OCI-LY3 (cell line): ENCODE measurements at regions not wholly inside any gene's neighbourhood (a gene's known extent, or its start where the extent isn't known, plus 50 kb on each side); places are given as distances from the start of the nearest gene placed in this dataset.

Experiments used
- H2AFZ ChIP-seq: fragments of 200-600, 300-600 bp; shearing (Covaris generic); 2 replicates; pipeline ENCODE4 v1.6.0; 2014; ENCODE audit warnings: antibody characterized with exemption, low read depth, low read length
- H3K27ac ChIP-seq: fragments of 200-600, 300-600 bp; sonication (generic); 2 replicates; pipeline ENCODE4 v1.5.1; 2014; ENCODE audit warnings: mild to moderate bottlenecking, low read length, moderate library complexity, mixed read lengths
- H3K27me3 ChIP-seq: fragments of 200-600, 300-600 bp; sonication (generic); 2 replicates; pipeline ENCODE4 v1.6.1; 2014; ENCODE audit warnings: low read depth, low read length, mixed read lengths
- H3K36me3 ChIP-seq: fragments of 200-600, 300-600 bp; sonication (generic); replicated peaks from 2 replicates; pipeline ENCODE3; 2014; ENCODE audit warnings: low read depth, low read length, mixed read lengths
- H3K4me1 ChIP-seq: fragments of 300-600, 200-600 bp; sonication (generic); 2 replicates; pipeline ENCODE4 v1.6.1; 2014; ENCODE audit warnings: low read length, mixed read lengths
- H3K4me2 ChIP-seq: fragments of 200-600, 300-600 bp; sonication (generic); 2 replicates; pipeline ENCODE4 v1.6.1; 2014; ENCODE audit warnings: low read length, mixed read lengths
- H3K4me3 ChIP-seq: fragments of 300-600, 200-600 bp; sonication (generic); 2 replicates; pipeline ENCODE4 v1.5.1; 2014; ENCODE audit warnings: antibody characterized with exemption, mild to moderate bottlenecking, low read length, moderate library complexity
- H3K79me2 ChIP-seq: fragments of 300-600, 200-600 bp; shearing (Covaris generic); 2 replicates; pipeline ENCODE4 v1.6.1; 2014; ENCODE audit warnings: mild to moderate bottlenecking, low read length, mixed read lengths
- H3K9ac ChIP-seq: fragments of 300-600, 200-600 bp; shearing (Covaris generic); 2 replicates; pipeline ENCODE4 v1.6.0; 2014; ENCODE audit warnings: mild to moderate bottlenecking, low read length, moderate library complexity
- H3K9me3 ChIP-seq: fragments of 200-600, 300-600 bp; shearing (Covaris generic); 2 replicates; pipeline ENCODE4 v1.6.1; 2014; ENCODE audit warnings: low read length, mixed read lengths; ENCODE audit not compliant: insufficient read depth
- H4K20me1 ChIP-seq: fragments of 200-600, 300-600 bp; sonication (generic); 2 replicates; pipeline ENCODE4 v1.6.1; 2016; ENCODE audit warnings: low read length, mixed read lengths; ENCODE audit not compliant: insufficient read depth
- CTCF ChIP-seq: fragments of 200-600, 300-600 bp; sonication (generic); IDR thresholded peaks from 2 replicates; pipeline ENCODE4 v1.5.1; 2014; ENCODE audit warnings: antibody characterized with exemption, low read length, low read depth
- EZH2phosphoT487 ChIP-seq: fragments of 200-600 bp; shearing (Covaris generic); IDR thresholded peaks from 2 replicates; pipeline ENCODE4 v1.6.1; 2018; ENCODE audit warnings: antibody characterized with exemption, mixed run types, low read depth

DNA sequence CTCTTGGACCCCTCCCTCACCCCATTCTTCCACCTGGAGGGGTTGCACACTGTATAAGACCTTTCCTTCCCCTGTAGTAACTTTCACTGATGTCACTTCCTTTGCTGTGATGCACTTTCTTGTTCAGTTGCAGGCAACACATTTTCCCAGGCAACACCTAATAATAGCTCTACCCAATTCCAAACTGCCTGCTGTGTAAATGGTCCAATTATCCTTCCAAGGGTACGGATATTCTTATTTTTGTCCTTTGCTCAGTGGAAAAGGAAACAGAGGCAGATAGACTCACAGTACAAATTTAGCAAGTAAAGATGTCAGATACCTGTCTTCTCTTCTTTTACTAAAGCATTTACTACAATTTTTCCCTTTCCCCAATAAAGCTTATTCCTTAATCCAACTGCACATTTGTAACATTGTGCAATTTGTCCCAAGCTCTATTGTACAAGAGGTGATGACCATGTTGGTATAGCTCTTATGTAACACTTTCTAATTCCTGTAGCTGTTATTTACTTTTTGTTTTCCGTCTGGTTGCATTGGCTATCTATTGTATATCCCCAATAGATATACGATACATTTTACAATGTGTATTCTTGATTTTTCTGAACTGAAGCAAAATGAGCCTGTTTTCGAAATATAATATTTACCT is 69.1 kb upstream of the NPFFR2 start:
- H3K27me3 ChIP-seq: no peaks in the 10 kb centered on the region
- H3K9me3 ChIP-seq: no peaks in the 10 kb centered on the region
- H3K9ac ChIP-seq: no peak overlapping the region
- no peak overlapping the region for H3K4me2 ChIP-seq
- H3K36me3 ChIP-seq: peaks cover 3% of the 10 kb centered on the region
- H3K27ac ChIP-seq: no peak overlapping the region
- H3K4me3 ChIP-seq: no peak overlapping the region
- TF ChIP-seq CTCF (no peak), EZH2phosphoT487 (no peak)
- H3K79me2 ChIP-seq: no peaks in the 10 kb centered on the region
- peak overlapping the region; percentile 72; the same call in 1 of the 2 replicates for H2AFZ ChIP-seq
- H4K20me1 ChIP-seq: no peaks in the 10 kb centered on the region
- peaks cover 6% of the 10 kb centered on the region; the same call in 1 of the 2 replicates for H3K4me1 ChIP-seq

DNA sequence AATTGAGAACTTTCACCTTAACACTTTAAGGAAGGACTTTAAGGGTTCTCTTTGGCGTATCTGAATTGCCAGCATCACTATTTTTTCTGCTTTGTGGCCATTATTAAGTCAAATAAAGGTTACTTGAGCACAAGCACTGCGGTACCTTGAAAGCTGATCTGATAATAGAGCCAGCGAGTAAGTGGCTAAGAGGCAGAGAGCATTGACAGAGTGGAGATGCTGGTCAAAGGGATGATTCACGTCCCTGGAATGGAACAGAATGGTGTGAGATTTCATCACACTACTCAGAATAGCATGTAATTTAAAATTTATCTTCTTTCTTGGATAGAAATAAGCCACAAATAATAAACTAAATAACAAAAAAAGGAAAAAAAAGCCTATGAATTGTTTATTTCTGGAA is 57.1 kb upstream of the NPFFR2 start:
- TF ChIP-seq CTCF (no peak), EZH2phosphoT487 (no peak)

GRCh38 chr4:71976523-71976922 is 55.3 kb upstream of the NPFFR2 start:
- H3K36me3 ChIP-seq: no peaks in the 10 kb centered on the region

More for the DNA sequence above, 57.1 kb upstream of the NPFFR2 start:
- Histone ChIP-seq H3K36me3 (no peaks in the 10 kb centered on the region), H3K4me2 (no peak overlapping the region), H3K27ac (no peak overlapping the region), H3K79me2 (no peaks in the 10 kb centered on the region), H3K4me3 (no peak overlapping the region), H3K9me3 (no peaks in the 10 kb centered on the region), H3K4me1 (no peaks in the 10 kb centered on the region), H3K27me3 (no peaks in the 10 kb centered on the region), H4K20me1 (no peaks in the 10 kb centered on the region), H2AFZ (no peak overlapping the region), H3K9ac (no peak overlapping the region)

More at GRCh38 chr4:71976523-71976922, 55.3 kb upstream of the NPFFR2 start:
- Histone ChIP-seq H3K4me1 (no peaks in the 10 kb centered on the region), H3K4me3 (no peak overlapping the region), H4K20me1 (no peaks in the 10 kb centered on the region), H3K4me2 (no peak overlapping the region), H3K9me3 (no peaks in the 10 kb centered on the region), H3K79me2 (no peaks in the 10 kb centered on the region), H3K27ac (no peak overlapping the region), H3K9ac (no peak overlapping the region), H3K27me3 (no peaks in the 10 kb centered on the region), H2AFZ (no peak overlapping the region)
- TF ChIP-seq EZH2phosphoT487: no peak
- no peak for TF ChIP-seq CTCF
